ENCODE measurements at regions not wholly inside any gene's neighbourhood (a gene's known extent, or its start where the extent isn't known, plus 50 kb on each side); places are given as distances from the start of the nearest gene placed in this dataset.

- no peak for DNase-seq
Observed at GRCh38 chr16:73204359-73205152, 156.6 kb upstream of the ZFHX3 start.

- DNase-seq, result no peak
Observed at GRCh38 chr16:73202161-73202729, 154.3 kb upstream of the ZFHX3 start.

GRCh38 chr16:73199214-73199613, 151.3 kb upstream of the ZFHX3 start:
- DNase-seq, result no peak

GRCh38 chr16:73198481-73198880, 150.6 kb upstream of the ZFHX3 start:
- DNase-seq, result peak; percentile 24 to 59 (median 39)

- DNase-seq, result no peak
Observed at GRCh38 chr16:73197598-73197997, 149.7 kb upstream of the ZFHX3 start.

- DNase-seq, result peak; percentile 76 to 84 (median 83)
Observed at GRCh38 chr16:73196670-73197069, 148.7 kb upstream of the ZFHX3 start.

GRCh38 chr16:73193464-73193863, 145.5 kb upstream of the ZFHX3 start:
- DNase-seq, result no peak

GRCh38 chr16:73192232-73192894, 144.4 kb upstream of the ZFHX3 start:
- no peak for DNase-seq

GRCh38 chr16:73191660-73192046, 143.7 kb upstream of the ZFHX3 start:
- no peak for DNase-seq

GRCh38 chr16:73190688-73191659, 143.0 kb upstream of the ZFHX3 start:
- DNase-seq, result no peak

GRCh38 chr16:73190256-73190655, 142.3 kb upstream of the ZFHX3 start:
- DNase-seq, result peak; percentile 49 to 60 (median 53)

- DNase-seq, result peak; percentile 53 to 72 (median 60)
Observed at GRCh38 chr16:73189136-73189535, 141.2 kb upstream of the ZFHX3 start.

- no peak for DNase-seq
Observed at GRCh38 chr16:73186752-73187601, 139.0 kb upstream of the ZFHX3 start.

- no peak for DNase-seq
Observed at GRCh38 chr16:73185737-73186136, 137.8 kb upstream of the ZFHX3 start.

GRCh38 chr16:73183611-73184092, 135.7 kb upstream of the ZFHX3 start:
- no peak for DNase-seq

- DNase-seq, result no peak
Observed at GRCh38 chr16:73179705-73180331, 131.9 kb upstream of the ZFHX3 start.

- no peak for DNase-seq
Observed at GRCh38 chr16:73177729-73178295, 129.9 kb upstream of the ZFHX3 start.

- DNase-seq, result peak in 1 of 3 donors; percentile 41
Observed at GRCh38 chr16:73176577-73177013, 128.7 kb upstream of the ZFHX3 start.

- DNase-seq, result no peak
Observed at GRCh38 chr16:73172973-73173709, 125.2 kb upstream of the ZFHX3 start.
